Right cardiac atrium (tissue), 5 donors: ENCODE measurements at regions not wholly inside any gene's neighbourhood (a gene's known extent, or its start where the extent isn't known, plus 50 kb on each side); places are given as distances from the start of the nearest gene placed in this dataset.

Experiments
- ATAC-seq, 2 donors: fragments of 200-7000 bp; cut with Tn5 transposase; one replicate each; pipeline versions ENCODE4 v1.8.0 to v1.9.1; 2020; ENCODE audit warnings: moderate library complexity in 2 of 2, mild to moderate bottlenecking in 1 of 2
- DNase-seq, 3 donors: peaks; one replicate each; pipeline ENCODE4 v3.0.0-alpha.2; 2020
- H3K27ac ChIP-seq: one replicate; pipeline ENCODE4 v1.5.1; 2013; ENCODE audit warnings: mild to moderate bottlenecking, low read length, control low read depth, moderate library complexity
- H3K27me3 ChIP-seq: one replicate; pipeline ENCODE4 v1.6.1; 2013; ENCODE audit not compliant: control insufficient read depth, insufficient read depth
- H3K4me1 ChIP-seq: one replicate; pipeline ENCODE4 v1.6.1; 2013; ENCODE audit warnings: low read length; ENCODE audit not compliant: control insufficient read depth, insufficient read depth
- H3K4me3 ChIP-seq: one replicate; pipeline ENCODE4 v1.5.1; 2013; ENCODE audit warnings: low read length, control low read depth
- H3K9me3 ChIP-seq: one replicate; pipeline ENCODE4 v1.6.1; 2013; ENCODE audit warnings: low read length; ENCODE audit not compliant: control insufficient read depth
- WGBS: extraction: QIAGEN DNeasy Blood & Tissue Kit; methylation state at CpG from one replicate; pipeline ENCODE4 v1.1.7; 2013; 5-methylcytosine and 5-hydroxymethylcytosine counted together
- intact Hi-C, 4 donors: fragments of 100-400 bp; cut with DNase I; formaldehyde crosslinking; loops; one replicate each; pipeline versions ENCODE4 v1.11.0 to v1.14.0; 2022 to 2023
- donor health status: healthy with polysubstance abuse.
- donor health status: DM: no; HTN: yes; CAD: no.
- donor health status: DM: no; HTN: no; CAD: no.
- donor health status: DM: no; HTN: yes; CAD: no; lungs with severe emphysema.
- donor health status: DM: yes; HTN: yes; CAD: no.

DNA sequence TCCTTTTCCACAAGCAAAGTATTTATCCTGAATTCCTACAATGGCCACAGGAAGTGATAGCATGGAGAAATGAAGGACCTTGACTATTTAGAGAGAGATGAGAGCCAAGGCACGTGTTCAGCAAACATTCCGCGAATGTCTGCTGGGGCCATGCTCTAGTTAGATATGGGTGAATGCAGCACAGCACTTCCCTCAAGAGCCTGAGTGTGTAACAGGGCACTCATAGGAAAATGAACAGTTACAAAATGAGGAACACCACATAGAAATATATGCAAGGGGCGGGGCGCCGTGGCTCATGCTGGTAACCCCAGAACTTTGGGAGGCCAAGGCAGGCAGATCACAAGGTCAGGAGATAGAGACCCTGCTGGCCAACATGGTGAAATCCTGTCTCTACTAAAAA lies 406.9 kb downstream of the NR2F2 start:
- intact Hi-C loops = no loop called here
- ATAC-seq = no peak
- H3K4me3 ChIP-seq = no peak overlapping the region
- H3K27me3 ChIP-seq = no peaks in the 10 kb centered on the region
- no peaks in the 10 kb centered on the region for H3K4me1 ChIP-seq
- H3K9me3 ChIP-seq = no peaks in the 10 kb centered on the region
- no peak overlapping the region for H3K27ac ChIP-seq
- whole genome bisulfite sequencing = 70% methylated on average over 6 of the region's 6 CpGs
- peak in 1 of 3 donors; percentile 11 for DNase-seq

DNA sequence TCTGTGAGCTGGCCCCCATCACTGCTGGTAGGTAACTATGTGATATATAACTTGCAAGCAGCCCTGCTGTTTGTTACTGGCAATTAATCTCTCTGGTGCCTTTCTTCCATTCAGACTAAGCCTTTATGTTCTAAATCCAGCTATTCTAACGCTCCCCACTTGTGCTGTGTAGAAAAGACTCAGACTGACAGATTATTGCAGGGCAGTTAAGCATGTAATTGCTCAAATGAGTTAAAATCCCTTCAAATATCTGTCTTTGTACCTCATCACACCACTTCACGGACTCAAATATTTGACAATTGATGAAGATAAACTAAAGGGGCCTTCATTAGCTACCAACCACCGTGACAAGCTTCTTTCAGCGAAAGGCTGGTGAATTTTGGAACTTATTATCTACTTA lies 416.2 kb downstream of the NR2F2 start:
- no peaks in the 10 kb centered on the region for H3K27me3 ChIP-seq
- no peak for ATAC-seq
- no peak for DNase-seq
- no peak overlapping the region for H3K27ac ChIP-seq
- WGBS = 69% methylated on average over 4 of the region's 4 CpGs
- H3K4me1 ChIP-seq = no peaks in the 10 kb centered on the region
- intact Hi-C loops = no loop called here
- no peak overlapping the region for H3K4me3 ChIP-seq
- no peaks in the 10 kb centered on the region for H3K9me3 ChIP-seq

DNA sequence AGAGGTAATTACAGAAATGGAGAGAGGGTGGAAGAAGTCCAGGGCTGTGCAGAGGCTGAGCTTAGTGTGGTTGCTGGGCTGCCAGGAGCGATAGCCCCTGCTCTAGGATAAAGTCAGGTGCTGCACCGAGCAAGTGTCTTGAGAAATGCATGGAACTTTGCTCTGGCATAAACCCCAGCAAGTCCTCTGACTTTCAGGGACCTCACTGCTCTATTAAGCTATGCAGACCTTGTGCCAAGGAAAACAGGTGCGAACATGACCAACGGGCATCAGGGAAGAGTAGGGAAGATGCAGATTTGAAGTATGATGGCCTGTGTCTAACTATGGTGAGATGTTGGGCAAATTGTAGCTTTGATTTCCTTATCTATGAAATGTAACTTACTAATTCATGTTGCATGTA lies 416.8 kb downstream of the NR2F2 start:
- H3K27ac ChIP-seq = no peak overlapping the region
- 79% methylated on average over 4 of the region's 4 CpGs for WGBS
- no peaks in the 10 kb centered on the region for H3K9me3 ChIP-seq
- H3K27me3 ChIP-seq = no peaks in the 10 kb centered on the region
- DNase-seq = no peak
- no peak overlapping the region for H3K4me3 ChIP-seq
- no peaks in the 10 kb centered on the region for H3K4me1 ChIP-seq
- ATAC-seq = no peak
- intact Hi-C loops = no loop called here

DNA sequence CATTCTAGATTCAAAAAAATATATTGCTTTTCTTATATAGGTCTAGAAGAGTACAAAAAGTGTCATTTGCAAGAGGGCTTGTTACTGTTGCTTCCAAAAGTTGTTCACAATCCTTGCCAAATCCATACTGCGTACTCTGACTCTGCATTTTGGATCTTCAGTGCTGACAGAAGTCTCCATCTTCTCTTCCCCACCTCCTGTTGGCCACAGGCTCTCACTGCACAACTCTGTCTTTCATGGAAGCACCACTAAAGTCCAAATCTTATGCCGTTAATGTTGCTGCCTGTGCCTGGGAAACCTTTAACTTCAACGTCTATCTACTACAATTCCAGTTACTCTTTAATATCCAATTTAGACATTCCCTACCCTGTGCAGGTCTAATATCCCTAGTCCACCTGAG lies 419.9 kb downstream of the NR2F2 start:
- Histone ChIP-seq H3K4me1 (no peaks in the 10 kb centered on the region), H3K9me3 (no peaks in the 10 kb centered on the region), H3K4me3 (no peak overlapping the region), H3K27ac (no peak overlapping the region), H3K27me3 (no peaks in the 10 kb centered on the region)
- 83% methylated on average over 3 of the region's 3 CpGs for WGBS
- DNase-seq (no peak), ATAC-seq (no peak)
- intact Hi-C loops = no loop called here

DNA sequence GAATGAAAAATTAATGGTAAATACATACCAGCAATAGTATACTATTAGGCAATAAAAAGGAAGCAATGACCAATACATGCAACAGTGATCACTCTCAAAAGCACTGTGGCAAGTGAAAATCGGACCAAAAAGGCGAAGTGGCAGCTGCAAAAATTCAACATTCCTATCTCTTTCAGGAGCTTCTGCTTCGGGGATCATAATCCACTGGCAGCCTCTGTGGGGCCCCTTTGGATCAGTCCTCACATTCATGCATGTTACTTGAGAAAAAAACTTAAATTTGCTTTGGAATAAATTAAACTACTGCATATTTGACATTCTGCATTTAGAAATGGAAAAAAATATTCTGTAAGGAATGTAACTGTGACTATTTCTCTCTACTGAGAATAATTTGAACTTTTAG lies 425.6 kb downstream of the NR2F2 start:
- DNase-seq = no peak
- Histone ChIP-seq H3K9me3 (no peaks in the 10 kb centered on the region), H3K27me3 (no peaks in the 10 kb centered on the region), H3K27ac (no peak overlapping the region), H3K4me1 (no peaks in the 10 kb centered on the region), H3K4me3 (no peak overlapping the region)
- WGBS = 63% methylated on average over 3 of the region's 3 CpGs
- ATAC-seq = no peak
- intact Hi-C loops = no loop called here

DNA sequence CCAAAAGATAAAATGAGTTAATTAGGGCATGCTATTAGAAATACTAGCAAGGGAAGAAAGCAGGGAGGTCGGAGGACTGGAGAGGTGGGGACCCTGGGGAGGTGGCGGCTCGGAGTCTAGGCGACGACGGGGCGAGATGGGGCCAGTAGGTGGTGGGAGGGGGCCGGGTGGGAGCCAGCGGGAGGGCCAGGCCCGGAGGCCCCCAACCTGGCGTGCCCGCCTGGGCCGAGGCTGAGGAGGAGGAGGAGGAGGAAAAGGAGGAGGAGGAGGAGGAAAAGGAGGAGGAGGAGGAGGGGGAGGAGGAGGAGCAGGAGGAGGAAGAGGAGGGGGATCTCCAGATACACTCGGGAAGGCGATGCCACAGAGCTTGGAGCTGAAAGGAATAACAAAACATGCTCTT lies 426.2 kb downstream of the NR2F2 start:
- no peak overlapping the region for H3K27ac ChIP-seq
- 61% methylated on average over 12 of the region's 15 CpGs for WGBS
- intact Hi-C loops = no loop called here
- no peak for ATAC-seq
- DNase-seq = no peak
- H3K4me1 ChIP-seq = no peaks in the 10 kb centered on the region
- no peaks in the 10 kb centered on the region for H3K9me3 ChIP-seq
- H3K27me3 ChIP-seq = no peaks in the 10 kb centered on the region
- H3K4me3 ChIP-seq = no peak overlapping the region

DNA sequence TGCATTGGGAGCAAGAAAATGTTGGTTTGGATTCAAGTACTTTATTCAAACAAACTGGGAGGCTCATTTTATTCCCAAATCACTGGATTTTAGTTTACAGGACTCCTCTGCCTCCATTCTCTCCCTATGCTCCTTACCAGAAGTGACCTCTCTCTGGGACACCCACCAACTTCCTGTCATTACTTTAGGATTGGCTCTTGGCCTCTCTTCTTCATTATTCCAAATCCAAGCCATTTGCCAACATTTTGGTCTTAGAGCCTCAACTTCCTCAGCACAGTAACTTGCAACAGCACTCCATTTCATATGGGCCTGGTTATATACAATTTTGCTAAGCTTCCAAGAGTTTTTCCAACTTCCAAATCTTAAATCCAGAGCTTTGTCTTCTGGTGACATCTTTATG lies 432.1 kb downstream of the NR2F2 start:
- no peak overlapping the region for H3K4me3 ChIP-seq
- H3K4me1 ChIP-seq = no peaks in the 10 kb centered on the region
- no peaks in the 10 kb centered on the region for H3K9me3 ChIP-seq
- H3K27ac ChIP-seq = no peak overlapping the region
- peak in 1 of 2 donors; percentile 24 for ATAC-seq
- intact Hi-C loops = no loop called here
- no peaks in the 10 kb centered on the region for H3K27me3 ChIP-seq
- no peak for DNase-seq

DNA sequence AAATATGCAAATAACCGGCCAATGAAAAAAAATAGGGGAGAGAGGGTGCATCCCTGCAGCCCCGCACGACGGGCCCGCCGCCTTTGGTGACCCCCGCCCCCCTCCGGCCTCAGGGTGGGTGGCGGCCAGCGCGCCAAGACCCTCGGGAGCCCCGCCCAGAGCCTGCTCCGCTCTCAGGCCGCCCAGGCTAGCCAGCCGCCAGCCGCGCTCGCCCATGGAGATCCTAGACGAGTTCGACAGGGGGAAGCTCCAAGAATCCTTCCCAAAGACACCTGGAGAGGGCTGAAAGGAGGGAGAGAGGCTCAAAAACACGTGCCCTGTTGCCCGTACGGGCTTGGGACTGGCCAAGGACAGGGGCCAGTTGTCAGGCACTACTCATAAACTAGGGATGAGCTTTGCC lies 434.0 kb downstream of the NR2F2 start:
- intact Hi-C loops = no loop called here

DNA sequence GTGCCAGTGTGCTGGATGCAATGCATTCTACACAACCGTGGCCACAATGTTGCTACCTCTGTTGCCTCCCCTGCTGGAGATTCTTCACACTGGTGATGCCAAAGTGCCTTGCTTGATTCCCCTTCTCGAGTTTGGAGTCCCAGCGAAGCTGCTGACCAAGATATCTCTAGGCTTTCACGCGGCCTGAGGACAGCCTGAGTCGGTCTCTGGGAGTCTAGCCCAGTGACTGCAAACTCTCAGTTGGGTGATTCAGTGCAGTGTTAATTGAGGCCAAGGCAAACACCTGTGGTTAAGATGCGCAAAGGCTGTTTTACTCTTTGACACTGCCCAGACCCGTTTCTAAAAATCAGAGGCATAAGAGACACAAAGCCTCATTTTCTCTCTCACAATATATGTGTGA lies 434.4 kb downstream of the NR2F2 start:
- H3K9me3 ChIP-seq = no peaks in the 10 kb centered on the region
- WGBS = 87% methylated on average over 8 of the region's 8 CpGs
- DNase-seq (no peak), ATAC-seq (no peak)
- no peaks in the 10 kb centered on the region for H3K27me3 ChIP-seq
- no peak overlapping the region for H3K4me3 ChIP-seq
- intact Hi-C loops = no loop called here
- H3K27ac ChIP-seq = no peak overlapping the region
- no peaks in the 10 kb centered on the region for H3K4me1 ChIP-seq

More for the DNA sequence above, 434.0 kb downstream of the NR2F2 start:
- ATAC-seq = no peak
- WGBS = 92% methylated on average over 24 of the region's 24 CpGs
- Histone ChIP-seq H3K9me3 (no peaks in the 10 kb centered on the region), H3K4me1 (no peaks in the 10 kb centered on the region), H3K27ac (no peak overlapping the region), H3K4me3 (no peak overlapping the region), H3K27me3 (no peaks in the 10 kb centered on the region)
- DNase-seq = no peak

DNA sequence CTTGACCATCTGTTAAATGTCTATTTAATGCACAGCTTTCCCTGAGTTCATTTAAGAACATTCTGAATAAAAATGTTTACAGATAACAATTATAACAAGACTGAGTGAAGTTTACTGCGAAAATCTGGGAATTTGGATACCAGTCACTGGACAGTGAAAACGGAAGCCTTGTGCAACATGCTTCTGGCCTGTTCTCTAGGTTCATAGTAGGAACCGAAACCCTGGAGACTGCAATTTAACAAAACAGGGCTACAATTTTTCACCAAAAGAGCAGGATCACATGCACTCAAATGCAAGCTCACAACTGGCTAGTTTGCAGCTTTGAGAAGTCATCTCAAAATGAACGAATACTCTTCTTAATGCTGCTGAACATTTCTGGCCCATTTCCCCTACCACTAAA lies 435.9 kb downstream of the NR2F2 start:
- H3K27ac ChIP-seq = no peak overlapping the region
- WGBS = 68% methylated on average over 4 of the region's 4 CpGs
- intact Hi-C loops = no loop called here
- ATAC-seq = no peak
- no peak for DNase-seq
- H3K4me1 ChIP-seq = no peaks in the 10 kb centered on the region
- H3K4me3 ChIP-seq = no peak overlapping the region
- H3K9me3 ChIP-seq = no peaks in the 10 kb centered on the region
- H3K27me3 ChIP-seq = no peaks in the 10 kb centered on the region

DNA sequence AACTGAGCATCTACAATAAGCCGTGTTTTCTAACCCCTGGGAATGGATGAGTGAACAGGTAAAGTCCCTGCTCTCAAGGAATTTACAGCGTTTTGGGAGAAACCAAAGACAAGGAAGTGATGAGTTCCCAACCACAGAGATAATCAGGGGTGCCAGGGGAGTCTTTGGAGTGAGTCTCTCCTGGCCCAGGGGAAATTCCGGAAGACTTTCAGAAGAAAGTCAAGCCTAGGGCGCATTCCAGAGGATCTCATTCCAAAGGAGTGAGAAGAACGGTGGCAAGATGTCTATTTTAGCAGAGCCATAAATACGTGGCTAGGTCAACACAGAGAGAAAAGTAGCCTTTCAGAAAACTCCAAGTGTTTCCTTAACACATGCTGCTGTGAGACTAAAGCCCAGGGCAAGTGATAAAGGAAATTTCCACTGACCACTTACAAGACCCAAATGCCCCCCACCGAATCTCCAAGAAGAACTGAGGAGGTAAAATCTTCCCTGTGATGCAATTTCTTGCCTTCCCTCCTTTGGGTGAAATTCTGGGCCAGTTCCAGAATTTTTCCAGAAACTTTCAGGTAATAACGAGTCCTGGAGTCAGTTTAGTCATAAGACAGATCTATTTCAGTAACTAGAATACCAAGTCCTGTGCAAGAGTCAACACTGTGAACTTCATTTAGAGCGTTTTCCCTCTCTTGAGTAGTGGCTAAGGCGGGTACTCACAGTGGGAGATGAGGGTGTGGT lies 437.4 kb downstream of the NR2F2 start:
- H3K4me3 ChIP-seq = no peak overlapping the region
- no peaks in the 10 kb centered on the region for H3K9me3 ChIP-seq
- WGBS = 72% methylated on average over 10 of the region's 10 CpGs

DNA sequence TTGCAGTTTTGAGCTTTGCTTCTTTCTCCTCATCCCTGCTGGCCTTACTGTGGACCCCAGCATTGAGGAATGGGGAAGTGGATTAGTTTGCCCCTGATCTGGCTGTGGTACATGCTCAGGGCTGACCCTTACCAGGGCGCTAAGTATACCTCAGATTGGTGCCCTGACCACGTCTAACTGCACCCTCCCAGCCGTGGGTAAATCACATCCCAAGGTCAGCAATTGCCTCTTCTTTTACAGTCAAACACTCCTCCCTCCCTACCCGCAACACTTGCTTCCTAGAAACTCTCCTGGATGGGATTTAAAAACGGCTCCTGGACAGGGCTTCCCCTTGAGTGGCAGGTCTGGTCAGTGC lies 437.9 kb downstream of the NR2F2 start:
- H3K27ac ChIP-seq = no peak overlapping the region
- no peaks in the 10 kb centered on the region for H3K4me1 ChIP-seq
- no peaks in the 10 kb centered on the region for H3K9me3 ChIP-seq
- ATAC-seq = no peak
- 74% methylated on average over 5 of the region's 5 CpGs for WGBS
- no peak overlapping the region for H3K4me3 ChIP-seq
- no peak for DNase-seq
- intact Hi-C loops = no loop called here
- no peaks in the 10 kb centered on the region for H3K27me3 ChIP-seq

More for the DNA sequence above, 437.4 kb downstream of the NR2F2 start:
- no peak overlapping the region for H3K27ac ChIP-seq
- DNase-seq (no peak), ATAC-seq (no peak)
- H3K27me3 ChIP-seq = no peaks in the 10 kb centered on the region
- intact Hi-C loops = no loop called here
- no peaks in the 10 kb centered on the region for H3K4me1 ChIP-seq
